ENCODE measurements at regions not wholly inside any gene's neighbourhood (a gene's known extent, or its start where the extent isn't known, plus 50 kb on each side); places are given as distances from the start of the nearest gene placed in this dataset.

DNA sequence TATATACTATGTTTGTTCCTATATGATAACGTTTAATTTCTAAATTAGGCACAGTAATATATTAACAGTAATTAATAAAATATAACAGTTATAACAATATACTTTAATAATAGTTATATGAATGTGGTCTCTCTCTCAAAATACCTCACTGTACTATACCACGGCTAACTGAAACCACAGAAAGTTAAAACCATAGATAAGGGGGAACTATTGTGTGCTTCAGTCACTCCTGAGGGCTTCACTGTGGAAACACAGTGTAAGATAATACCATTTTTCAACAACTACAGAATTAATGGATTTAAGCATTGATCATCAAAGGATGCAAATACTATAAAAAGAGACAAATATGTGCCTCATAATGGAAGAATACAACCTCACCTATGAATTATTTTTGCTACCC is 266.4 kb upstream of the RGS6 start (continued):
- TF ChIP-seq ZNF114 (CRISPR knock-in tag; IDR thresholded peaks at IDR 0.05) (no peak), ZNF462 (CRISPR knock-in tag; IDR thresholded peaks at IDR 0.05) (no peak), NANOG (IDR thresholded peaks at IDR 0.05; ENCODE audit: borderline replicate concordance) (no peak), ETS1 (IDR thresholded peaks at IDR 0.05) (no peak), ZNF331 (CRISPR knock-in tag; IDR thresholded peaks at IDR 0.05; ENCODE audit: low read depth) (no peak), EZH2phosphoT487 (IDR thresholded peaks at IDR 0.05; ENCODE audit: unreplicated experiment) (no peak)

GRCh38 chr14:71666571-71667145 is 265.6 kb upstream of the RGS6 start:
- Histone ChIP-seq H3K4me3 (no peak overlapping the region), H3K9me2 (ENCODE audit: insufficient read depth) (no peaks in the 10 kb centered on the region), H2AFZ (no peak overlapping the region), H3K4me2 (no peak overlapping the region), H4K20me1 (replicated peaks; ENCODE audit: insufficient read depth) (no peaks in the 10 kb centered on the region), H3K27me3 (ENCODE audit: insufficient read depth) (no peaks in the 10 kb centered on the region), H3K36me3 (ENCODE audit: insufficient read depth) (no peaks in the 10 kb centered on the region), H3K4me1 (ENCODE audit: insufficient read depth) (peaks cover under 1% of the 10 kb centered on the region; the same call in 1 of the 2 replicates), H3F3A (replicated peaks; ENCODE audit: low read depth) (no peaks in the 10 kb centered on the region), H3K27ac (ENCODE audit: low read depth) (no peak overlapping the region), H3K79me2 (replicated peaks; ENCODE audit: insufficient read depth) (no peaks in the 10 kb centered on the region)
- no peak overlapping the region for H3K4me3 Mint-ChIP-seq
- no peak for DNase-seq (ENCODE audit: low spot score)
- peaks cover 10% of the 10 kb centered on the region for H3K27me3 Mint-ChIP-seq (ENCODE audit: insufficient read depth, low read depth, poor library complexity)
- no peak for ATAC-seq
- peaks cover 16% of the 10 kb centered on the region for H3K36me3 Mint-ChIP-seq (ENCODE audit: low read depth)
- no peak overlapping the region for H3K27ac Mint-ChIP-seq
- TF ChIP-seq EZH2 (IDR thresholded peaks at IDR 0.05; ENCODE audit: low read depth, unreplicated experiment): no peak
- H3K4me1 Mint-ChIP-seq: peaks cover 20% of the 10 kb centered on the region
- no peaks in the 10 kb centered on the region for H3K9me3 Mint-ChIP-seq

All from GM23338 (cell line).